Smooth muscle cell (in vitro differentiated cells): ENCODE measurements at regions not wholly inside any gene's neighbourhood (a gene's known extent, or its start where the extent isn't known, plus 50 kb on each side); places are given as distances from the start of the nearest gene placed in this dataset.

Experiments
- DNase-seq: peaks from one replicate; lab custom pipeline; 2025; ENCODE audit not compliant: unreplicated experiment; lab: John Stamatoyannopoulos, UW
- H2AFZ ChIP-seq: fragments of 200-600 bp; sonication (generic); 2 replicates; pipeline ENCODE4 v1.6.0; 2016; ENCODE audit warnings: antibody characterized with exemption, low read depth, mild to moderate bottlenecking
- H3F3A ChIP-seq: fragments of 200-600 bp; sonication (generic); 2 replicates; pipeline ENCODE4 v1.6.0; 2017; ENCODE audit warnings: antibody characterized with exemption, low read depth
- H3K27ac ChIP-seq: fragments of 200-600 bp; sonication (generic); 2 replicates; pipeline ENCODE4 v1.5.1; 2016; ENCODE audit warnings: low read depth, mild to moderate bottlenecking
- H3K27me3 ChIP-seq: fragments of 200-600 bp; sonication (generic); 2 replicates; pipeline ENCODE4 v1.6.1; 2016; ENCODE audit warnings: low read depth, mild to moderate bottlenecking
- H3K36me3 ChIP-seq: fragments of 200-600 bp; sonication (generic); 2 replicates; pipeline ENCODE4 v1.5.1; 2016; ENCODE audit warnings: low read depth
- H3K4me1 ChIP-seq: fragments of 200-600 bp; sonication (generic); 2 replicates; pipeline ENCODE4 v1.5.1; 2016; ENCODE audit warnings: low read depth
- H3K4me2 ChIP-seq: fragments of 200-600 bp; sonication (generic); 2 replicates; pipeline ENCODE4 v1.6.0; 2016; ENCODE audit warnings: mild to moderate bottlenecking
- H3K4me3 ChIP-seq: fragments of 200-600 bp; sonication (generic); 2 replicates; pipeline ENCODE4 v1.5.1; 2016; ENCODE audit warnings: mild to moderate bottlenecking
- H3K79me2 ChIP-seq: fragments of 200-600 bp; sonication (generic); 2 replicates; pipeline ENCODE4 v1.6.0; 2016; ENCODE audit warnings: low read depth, mild to moderate bottlenecking
- H3K9ac ChIP-seq: fragments of 200-600 bp; sonication (generic); 2 replicates; pipeline ENCODE4 v1.6.0; 2016; ENCODE audit warnings: low read depth
- H3K9me3 ChIP-seq: fragments of 200-600 bp; sonication (generic); replicated peaks from 2 replicates; pipeline ENCODE4 v1.5.1; 2016; ENCODE audit warnings: low read depth
- H4K20me1 ChIP-seq: fragments of 200-600 bp; sonication (generic); 2 replicates; pipeline ENCODE4 v1.6.0; 2016; ENCODE audit warnings: low read depth
- CTCF ChIP-seq: fragments of 200-600 bp; sonication (generic); IDR thresholded peaks from 2 replicates; pipeline ENCODE4 v1.5.1; 2017; ENCODE audit warnings: borderline replicate concordance, mild to moderate bottlenecking, antibody characterized with exemption; ENCODE audit not compliant: insufficient read depth, poor library complexity, severe bottlenecking
- WGBS: methylation state at CpG from one replicate; pipeline ENCODE4 v1.1.7; 2016; ENCODE audit warnings: low lambda C conversion rate; 5-methylcytosine and 5-hydroxymethylcytosine counted together

GRCh38 chr10:85149766-85150165 is 821.4 kb downstream of the CCSER2 start:
- peaks cover 33% of the 10 kb centered on the region for H3K27me3 ChIP-seq
- no peaks in the 10 kb centered on the region for H3F3A ChIP-seq

GRCh38 chr10:85151506-85151905 is 823.1 kb downstream of the CCSER2 start:
- 63% methylated on average over 3 of the region's 3 CpGs for whole genome bisulfite sequencing
- peaks cover 27% of the 10 kb centered on the region for H3K4me1 ChIP-seq
- no peak for DNase-seq
- peaks cover 33% of the 10 kb centered on the region for H3K27me3 ChIP-seq
- TF ChIP-seq CTCF, result no peak
- H3K9me3 ChIP-seq, result no peaks in the 10 kb centered on the region
- no peak overlapping the region for H3K27ac ChIP-seq
- H2AFZ ChIP-seq, result no peak overlapping the region
- no peaks in the 10 kb centered on the region for H3F3A ChIP-seq
- no peak overlapping the region for H3K4me3 ChIP-seq
- H3K36me3 ChIP-seq, result no peaks in the 10 kb centered on the region
- H3K4me2 ChIP-seq, result no peak overlapping the region
- no peaks in the 10 kb centered on the region for H3K79me2 ChIP-seq
- H3K9ac ChIP-seq, result no peak overlapping the region
- no peaks in the 10 kb centered on the region for H4K20me1 ChIP-seq

More at GRCh38 chr10:85149766-85150165, 821.4 kb downstream of the CCSER2 start:
- Histone ChIP-seq H3K79me2 (no peaks in the 10 kb centered on the region), H3K4me1 (peaks cover 27% of the 10 kb centered on the region), H2AFZ (no peak overlapping the region), H3K4me3 (no peak overlapping the region), H3K27ac (no peak overlapping the region), H3K4me2 (no peak overlapping the region), H3K36me3 (no peaks in the 10 kb centered on the region), H4K20me1 (no peaks in the 10 kb centered on the region), H3K9me3 (no peaks in the 10 kb centered on the region), H3K9ac (no peak overlapping the region)
- no peak for TF ChIP-seq CTCF
- WGBS, result 91% methylated on average over 2 of the region's 2 CpGs
- DNase-seq, result no peak

GRCh38 chr10:85152496-85152895 is 824.1 kb downstream of the CCSER2 start:
- H3F3A ChIP-seq, result no peaks in the 10 kb centered on the region
- DNase-seq, result no peak
- H3K79me2 ChIP-seq, result no peaks in the 10 kb centered on the region
- H3K9ac ChIP-seq, result no peak overlapping the region
- H3K4me1 ChIP-seq, result peaks cover 27% of the 10 kb centered on the region
- peaks cover 32% of the 10 kb centered on the region for H3K27me3 ChIP-seq
- H3K27ac ChIP-seq, result no peak overlapping the region
- no peak overlapping the region for H2AFZ ChIP-seq
- 56% methylated on average over 3 of the region's 3 CpGs for WGBS
- no peak for TF ChIP-seq CTCF
- no peaks in the 10 kb centered on the region for H3K9me3 ChIP-seq
- no peak overlapping the region for H3K4me3 ChIP-seq
- no peak overlapping the region for H3K4me2 ChIP-seq
- H3K36me3 ChIP-seq, result no peaks in the 10 kb centered on the region
- no peaks in the 10 kb centered on the region for H4K20me1 ChIP-seq

- H3K9ac ChIP-seq, result no peak overlapping the region
- no peak overlapping the region for H3K27ac ChIP-seq
- 71% methylated on average over 1 of the region's 1 CpG for WGBS
- H3K4me2 ChIP-seq, result no peak overlapping the region
- no peaks in the 10 kb centered on the region for H3K36me3 ChIP-seq
- H3K27me3 ChIP-seq, result peaks cover 29% of the 10 kb centered on the region
- H3F3A ChIP-seq, result no peaks in the 10 kb centered on the region
- H4K20me1 ChIP-seq, result no peaks in the 10 kb centered on the region
- H3K79me2 ChIP-seq, result no peaks in the 10 kb centered on the region
- H3K4me1 ChIP-seq, result peaks cover 27% of the 10 kb centered on the region
- H3K9me3 ChIP-seq, result no peaks in the 10 kb centered on the region
- no peak for TF ChIP-seq CTCF
- no peak overlapping the region for H2AFZ ChIP-seq
- no peak for DNase-seq
- H3K4me3 ChIP-seq, result no peak overlapping the region
Measured at GRCh38 chr10:85152911-85153310, 824.5 kb downstream of the CCSER2 start.
